ENCODE measurements at regions not wholly inside any gene's neighbourhood (a gene's known extent, or its start where the extent isn't known, plus 50 kb on each side); places are given as distances from the start of the nearest gene placed in this dataset.

- H2AFZ ChIP-seq = no peak overlapping the region
- H3K9me2 ChIP-seq (ENCODE audit: insufficient read depth) = no peaks in the 10 kb centered on the region
- peaks cover 29% of the 10 kb centered on the region for H3K4me1 ChIP-seq (ENCODE audit: insufficient read depth)
- no peaks in the 10 kb centered on the region for H3K27me3 ChIP-seq (replicated peaks; ENCODE audit: insufficient read depth)
- H3K9ac ChIP-seq = no peak overlapping the region
- H3F3A ChIP-seq (ENCODE audit: insufficient read depth) = peaks cover 28% of the 10 kb centered on the region
- H4K20me1 ChIP-seq (ENCODE audit: insufficient read depth) = no peaks in the 10 kb centered on the region
- WGBS, 2 experiments (ENCODE audit: low coverage in 1 of 2, low lambda C conversion rate in 2 of 2, missing lambda C conversion rate in 2 of 2) = 65 to 86% methylated on average over 7 of the region's 7 CpGs
- TF ChIP-seq EZH2 (IDR thresholded peaks at IDR 0.05; ENCODE audit: insufficient read depth, poor library complexity, severe bottlenecking) (no peak), EZH2phosphoT487 (IDR thresholded peaks at IDR 0.05; ENCODE audit: insufficient read depth, low read depth) (no peak)
- H3K9me3 ChIP-seq (ENCODE audit: low read depth) = no peaks in the 10 kb centered on the region
- no peak for DNase-seq
- H3K27ac ChIP-seq = no peak overlapping the region
- no peak overlapping the region for H3K4me3 ChIP-seq
- H3K36me3 ChIP-seq (ENCODE audit: low read depth) = no peaks in the 10 kb centered on the region
- H3K79me2 ChIP-seq (ENCODE audit: insufficient read depth) = no peaks in the 10 kb centered on the region
- H3K4me2 ChIP-seq (ENCODE audit: unreplicated experiment) = no peak overlapping the region
- in situ Hi-C loops (cut with MboI) = no loop called here
These were observed 217.1 kb downstream of the BLID start for GRCh38 chr11:121898903-121899302.

- Histone ChIP-seq H2AFZ (0 out of 2 replicates have a peak overlapping the region, but pooled peaks have one; percentile 2), H3F3A (ENCODE audit: insufficient read depth) (peaks cover 57% of the 10 kb centered on the region), H3K9ac (peak overlapping the region; percentile 35), H3K4me2 (ENCODE audit: unreplicated experiment) (peak overlapping the region; percentile 37), H3K9me3 (ENCODE audit: low read depth) (no peaks in the 10 kb centered on the region), H3K4me3 (0 out of 2 replicates have a peak overlapping the region, but pooled peaks have one; percentile 6), H3K27ac (peak overlapping the region; percentile 86), H3K27me3 (replicated peaks; ENCODE audit: insufficient read depth) (no peaks in the 10 kb centered on the region), H3K36me3 (ENCODE audit: low read depth) (no peaks in the 10 kb centered on the region), H3K4me1 (ENCODE audit: insufficient read depth) (peaks cover 57% of the 10 kb centered on the region), H4K20me1 (ENCODE audit: insufficient read depth) (no peaks in the 10 kb centered on the region), H3K9me2 (ENCODE audit: insufficient read depth) (no peaks in the 10 kb centered on the region), H3K79me2 (ENCODE audit: insufficient read depth) (no peaks in the 10 kb centered on the region)
- 3 to 4% methylated on average over 1 of the region's 1 CpG for WGBS, 2 experiments (ENCODE audit: low coverage in 1 of 2, low lambda C conversion rate in 2 of 2, missing lambda C conversion rate in 2 of 2)
- TF ChIP-seq EZH2 (IDR thresholded peaks at IDR 0.05; ENCODE audit: insufficient read depth, poor library complexity, severe bottlenecking) (no peak), EZH2phosphoT487 (IDR thresholded peaks at IDR 0.05; ENCODE audit: insufficient read depth, low read depth) (no peak)
- in situ Hi-C loops (cut with MboI) = no loop called here
- DNase-seq = peak; percentile 83
These were observed 220.1 kb downstream of the BLID start for GRCh38 chr11:121895919-121896318.

- H3K27me3 ChIP-seq (replicated peaks; ENCODE audit: insufficient read depth) = no peaks in the 10 kb centered on the region
- peaks cover 71% of the 10 kb centered on the region for H3K4me1 ChIP-seq (ENCODE audit: insufficient read depth)
- no peaks in the 10 kb centered on the region for H3K9me2 ChIP-seq (ENCODE audit: insufficient read depth)
- no peaks in the 10 kb centered on the region for H4K20me1 ChIP-seq (ENCODE audit: insufficient read depth)
- in situ Hi-C loops (cut with MboI) = no loop called here
- H3K79me2 ChIP-seq (ENCODE audit: insufficient read depth) = no peaks in the 10 kb centered on the region
- H3K36me3 ChIP-seq (ENCODE audit: low read depth) = no peaks in the 10 kb centered on the region
- DNase-seq = peak; percentile 76
- 57 to 58% methylated on average over 3 of the region's 3 CpGs for WGBS, 2 experiments (ENCODE audit: low coverage in 1 of 2, low lambda C conversion rate in 2 of 2, missing lambda C conversion rate in 2 of 2)
- peak overlapping the region; percentile 8 for H3K4me2 ChIP-seq (ENCODE audit: unreplicated experiment)
- no peaks in the 10 kb centered on the region for H3K9me3 ChIP-seq (ENCODE audit: low read depth)
- no peak overlapping the region for H2AFZ ChIP-seq
- peaks cover 70% of the 10 kb centered on the region for H3F3A ChIP-seq (ENCODE audit: insufficient read depth)
- TF ChIP-seq EZH2phosphoT487 (IDR thresholded peaks at IDR 0.05; ENCODE audit: insufficient read depth, low read depth) = no peak
- no peak for TF ChIP-seq EZH2 (IDR thresholded peaks at IDR 0.05; ENCODE audit: insufficient read depth, poor library complexity, severe bottlenecking)
- peak overlapping the region; percentile 44; the same call in 1 of the 2 replicates for H3K9ac ChIP-seq
- peak overlapping the region; percentile 86 for H3K27ac ChIP-seq
- H3K4me3 ChIP-seq = no peak overlapping the region
These were observed 221.4 kb downstream of the BLID start for GRCh38 chr11:121894581-121894980.

GRCh38 chr11:121892863-121893262 is 223.2 kb downstream of the BLID start:
- WGBS, 2 experiments (ENCODE audit: low coverage in 1 of 2, low lambda C conversion rate in 2 of 2, missing lambda C conversion rate in 2 of 2) = 40% methylated on average over 3 of the region's 3 CpGs

More at GRCh38 chr11:121892863-121893262, 223.2 kb downstream of the BLID start:
- H3K36me3 ChIP-seq (ENCODE audit: low read depth) = no peaks in the 10 kb centered on the region
- peak overlapping the region; percentile 86 for H3K27ac ChIP-seq
- H3K9me2 ChIP-seq (ENCODE audit: insufficient read depth) = no peaks in the 10 kb centered on the region
- H3K4me2 ChIP-seq (ENCODE audit: unreplicated experiment) = peak overlapping the region; percentile 21
- peak; percentile 81 for DNase-seq
- H2AFZ ChIP-seq = no peak overlapping the region
- H3K79me2 ChIP-seq (ENCODE audit: insufficient read depth) = no peaks in the 10 kb centered on the region
- no peak overlapping the region for H3K9ac ChIP-seq
- H4K20me1 ChIP-seq (ENCODE audit: insufficient read depth) = no peaks in the 10 kb centered on the region
- H3K4me1 ChIP-seq (ENCODE audit: insufficient read depth) = peaks cover 77% of the 10 kb centered on the region
- no peaks in the 10 kb centered on the region for H3K27me3 ChIP-seq (replicated peaks; ENCODE audit: insufficient read depth)
- in situ Hi-C loops (cut with MboI) = no loop called here
- H3K4me3 ChIP-seq = no peak overlapping the region
- H3K9me3 ChIP-seq (ENCODE audit: low read depth) = no peaks in the 10 kb centered on the region
- no peak for TF ChIP-seq EZH2phosphoT487 (IDR thresholded peaks at IDR 0.05; ENCODE audit: insufficient read depth, low read depth)
- TF ChIP-seq EZH2 (IDR thresholded peaks at IDR 0.05; ENCODE audit: insufficient read depth, poor library complexity, severe bottlenecking) = no peak
- H3F3A ChIP-seq (ENCODE audit: insufficient read depth) = peaks cover 79% of the 10 kb centered on the region

Data from GM23248 (cell line).